A673 (cell line): ENCODE measurements at regions not wholly inside any gene's neighbourhood (a gene's known extent, or its start where the extent isn't known, plus 50 kb on each side); places are given as distances from the start of the nearest gene placed in this dataset.

Experiments
- BruUV-seq: library from RNA; stranded (reverse); fragments of 400-500 nt; replicated peaks from 2 replicates; lab custom pipeline; 2021; lab: Mats Ljungman, UMichigan
- CTCF ChIA-PET: fragments of 300-600 bp; sonication (Branson Sonifier 250); formaldehyde crosslinking; loops from one replicate; lab custom pipeline; 2022; ENCODE audit warnings: antibody characterized with exemption; lab: Charles Lee
- POLR2A ChIA-PET: fragments of 300-600 bp; sonication (Branson Sonifier 250); formaldehyde crosslinking; loops from one replicate; lab custom pipeline; 2022; ENCODE audit warnings: antibody characterized with exemption; ENCODE audit not compliant: low non-redundant PET; lab: Charles Lee
- DNase-seq: peaks from one replicate; pipeline ENCODE4 v3.0.0-alpha.2; 2015; ENCODE audit warnings: low spot score
- H3K27ac ChIP-seq: fragments of 200-600 bp; sonication (generic); 2 replicates; pipeline ENCODE4 v1.5.1; 2016; ENCODE audit warnings: mixed run types, low read depth, mild to moderate bottlenecking, mixed read lengths, antibody characterized with exemption, low read length; ENCODE audit not compliant: poor library complexity, severe bottlenecking
- H3K27me3 ChIP-seq: fragments of 200-600 bp; sonication (generic); replicated peaks from 2 replicates; pipeline ENCODE4 v1.6.1; 2017; ENCODE audit warnings: mixed run types, low read depth, mild to moderate bottlenecking, mixed read lengths, antibody characterized with exemption, low read length; ENCODE audit not compliant: insufficient read depth, poor library complexity
- H3K36me3 ChIP-seq: fragments of 200-600 bp; sonication (generic); 2 replicates; pipeline ENCODE4 v1.6.1; 2016; ENCODE audit warnings: mixed run types, mild to moderate bottlenecking, mixed read lengths, antibody characterized with exemption, low read length; ENCODE audit not compliant: insufficient read depth, poor library complexity, severe bottlenecking
- H3K4me1 ChIP-seq: fragments of 200-600 bp; sonication (generic); 2 replicates; pipeline ENCODE4 v1.6.1; 2017; ENCODE audit warnings: mixed run types, mild to moderate bottlenecking, mixed read lengths, antibody characterized with exemption, low read length; ENCODE audit not compliant: insufficient read depth, poor library complexity, severe bottlenecking
- H3K4me3 ChIP-seq: fragments of 200-600 bp; sonication (generic); 2 replicates; pipeline ENCODE4 v1.5.1; 2016; ENCODE audit warnings: low read depth, mixed run types, mild to moderate bottlenecking, mixed read lengths, low read length; ENCODE audit not compliant: poor library complexity, severe bottlenecking
- H3K9me3 ChIP-seq: fragments of 200-600 bp; sonication (generic); 2 replicates; pipeline ENCODE4 v1.6.1; 2016; ENCODE audit warnings: mixed run types, low read depth, mild to moderate bottlenecking, mixed read lengths, antibody characterized with exemption, low read length; ENCODE audit not compliant: poor library complexity, severe bottlenecking
- EZH2 ChIP-seq: fragments of 200-600 bp; sonication (generic); IDR thresholded peaks from 2 replicates; pipeline ENCODE4 v1.6.1; 2017; ENCODE audit warnings: borderline replicate concordance, low read depth, mild to moderate bottlenecking, mixed read lengths, antibody characterized with exemption, low read length; ENCODE audit not compliant: poor library complexity, severe bottlenecking
- intact Hi-C: fragments of 100-400 bp; cut with micrococcal nuclease; formaldehyde crosslinking; loops from one replicate; pipeline ENCODE4 v1.10.0; 2022; ENCODE audit not compliant: unreplicated experiment
- TF ChIP-seq, protein P1 (sequence below): fragments of 300-800, 200-600 bp; sonication (generic); conservative IDR thresholded peaks from 2 replicates; pipeline ENCODE4 v1.5.1; 2017; ENCODE audit warnings: low read depth, mild to moderate bottlenecking, antibody characterized with exemption, low read length, moderate library complexity, mixed read lengths

DNA sequence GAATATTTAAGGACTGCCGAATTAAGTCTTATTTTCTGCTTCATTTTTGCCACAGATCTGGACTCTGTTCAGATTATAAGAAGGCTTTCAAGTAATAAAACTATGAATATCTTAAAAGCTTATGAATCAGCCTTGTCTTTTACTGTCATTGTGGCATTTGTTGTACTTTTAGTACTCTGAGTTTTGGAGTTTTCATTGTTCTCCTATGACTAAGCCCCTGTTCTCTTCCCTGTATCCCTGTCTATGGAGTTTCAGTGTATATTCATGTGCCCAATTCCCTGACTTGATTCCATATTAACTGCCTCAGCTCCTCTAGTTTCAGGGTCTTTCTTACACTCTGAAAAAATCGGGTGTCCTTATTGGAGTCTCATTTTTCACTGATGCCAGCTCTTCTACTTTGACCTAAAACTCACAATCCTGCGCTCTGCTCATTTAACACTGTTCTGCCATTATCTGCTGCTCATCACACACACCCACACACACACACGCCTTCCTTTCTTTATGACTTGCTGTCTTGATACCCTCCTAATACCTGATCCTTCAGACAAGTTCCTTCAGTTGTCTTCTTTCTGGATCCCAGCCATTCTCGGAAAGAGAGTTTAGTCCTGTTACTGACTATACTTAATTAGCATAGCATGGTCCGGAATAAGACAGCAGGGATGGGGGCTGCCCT, 511.8 kb downstream of the CPS1 start:
- H3K4me3 ChIP-seq: no peak overlapping the region
- POLR2A ChIA-PET: no interaction called here
- no TSS peak for BruUV-seq
- H3K27ac ChIP-seq: no peak overlapping the region
- H3K9me3 ChIP-seq: no peaks in the 10 kb centered on the region
- DNase-seq: peak; percentile 10
- no peaks in the 10 kb centered on the region for H3K36me3 ChIP-seq
- intact Hi-C loops: no loop called here
- TF ChIP-seq, protein P1, sequence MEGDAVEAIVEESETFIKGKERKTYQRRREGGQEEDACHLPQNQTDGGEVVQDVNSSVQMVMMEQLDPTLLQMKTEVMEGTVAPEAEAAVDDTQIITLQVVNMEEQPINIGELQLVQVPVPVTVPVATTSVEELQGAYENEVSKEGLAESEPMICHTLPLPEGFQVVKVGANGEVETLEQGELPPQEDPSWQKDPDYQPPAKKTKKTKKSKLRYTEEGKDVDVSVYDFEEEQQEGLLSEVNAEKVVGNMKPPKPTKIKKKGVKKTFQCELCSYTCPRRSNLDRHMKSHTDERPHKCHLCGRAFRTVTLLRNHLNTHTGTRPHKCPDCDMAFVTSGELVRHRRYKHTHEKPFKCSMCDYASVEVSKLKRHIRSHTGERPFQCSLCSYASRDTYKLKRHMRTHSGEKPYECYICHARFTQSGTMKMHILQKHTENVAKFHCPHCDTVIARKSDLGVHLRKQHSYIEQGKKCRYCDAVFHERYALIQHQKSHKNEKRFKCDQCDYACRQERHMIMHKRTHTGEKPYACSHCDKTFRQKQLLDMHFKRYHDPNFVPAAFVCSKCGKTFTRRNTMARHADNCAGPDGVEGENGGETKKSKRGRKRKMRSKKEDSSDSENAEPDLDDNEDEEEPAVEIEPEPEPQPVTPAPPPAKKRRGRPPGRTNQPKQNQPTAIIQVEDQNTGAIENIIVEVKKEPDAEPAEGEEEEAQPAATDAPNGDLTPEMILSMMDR: no peak
- TF ChIP-seq EZH2: no peak
- H3K27me3 ChIP-seq: no peaks in the 10 kb centered on the region
- peaks cover 5% of the 10 kb centered on the region for H3K4me1 ChIP-seq
- CTCF ChIA-PET: no interaction called here

DNA sequence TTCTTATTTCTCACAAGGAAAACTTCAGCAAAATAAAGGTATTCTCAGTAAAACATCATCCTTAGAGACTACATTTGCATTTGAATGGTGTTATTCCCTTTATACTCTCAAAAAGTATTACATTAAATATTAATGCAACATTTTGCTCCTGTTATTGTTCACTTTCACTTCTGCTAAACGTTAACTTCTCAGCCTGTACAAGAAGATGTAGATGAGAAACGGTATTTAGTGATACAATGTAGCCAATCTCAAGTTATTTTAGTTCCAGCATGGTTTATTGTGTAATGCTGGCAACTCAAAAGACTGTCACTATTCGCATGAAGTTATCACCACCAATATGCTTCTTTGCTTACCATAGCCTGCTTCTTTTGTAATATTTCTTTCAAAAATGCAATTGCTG, 514.1 kb downstream of the CPS1 start:
- Histone ChIP-seq H3K4me3 (no peak overlapping the region), H3K9me3 (no peaks in the 10 kb centered on the region), H3K4me1 (peaks cover 5% of the 10 kb centered on the region), H3K27me3 (no peaks in the 10 kb centered on the region), H3K36me3 (no peaks in the 10 kb centered on the region), H3K27ac (no peak overlapping the region)
- intact Hi-C loops: no loop called here
- DNase-seq: no peak
- POLR2A ChIA-PET: no interaction called here
- BruUV-seq: no TSS peak
- CTCF ChIA-PET: no interaction called here
- no peak for TF ChIP-seq EZH2
- TF ChIP-seq, protein P1: no peak

DNA sequence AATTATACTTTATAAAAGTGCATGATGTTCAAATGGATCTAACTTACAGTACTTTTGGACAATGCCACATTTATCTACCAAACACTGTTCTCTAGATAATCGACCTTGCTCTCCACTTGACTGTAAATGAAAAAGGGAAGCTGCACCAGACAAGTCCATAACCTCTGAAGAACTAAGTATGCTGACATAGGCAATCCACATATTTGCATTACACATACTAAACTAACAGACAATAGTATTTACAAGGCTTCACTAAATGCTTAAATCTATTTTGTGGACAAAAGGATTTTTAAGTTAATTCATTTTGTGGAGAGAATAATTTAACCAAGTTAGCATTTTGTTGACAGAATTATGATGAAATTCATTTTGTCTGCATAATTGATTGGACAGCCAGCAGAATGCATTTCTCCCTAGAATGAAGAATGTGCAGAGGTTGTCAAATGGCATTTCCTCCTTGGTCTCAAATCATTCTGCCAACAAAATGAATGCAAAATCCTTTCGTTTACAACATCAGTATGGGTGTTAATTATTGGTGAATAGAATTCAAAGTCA, 520.9 kb downstream of the CPS1 start:
- intact Hi-C loops: no loop called here
- H3K27ac ChIP-seq: no peak overlapping the region
- H3K4me3 ChIP-seq: no peak overlapping the region
- BruUV-seq: no TSS peak
- DNase-seq: peak; percentile 62
- ChIA-PET CTCF (no interaction called here), POLR2A (no interaction called here)
- H3K36me3 ChIP-seq: no peaks in the 10 kb centered on the region
- peaks cover 15% of the 10 kb centered on the region for H3K4me1 ChIP-seq
- no peaks in the 10 kb centered on the region for H3K27me3 ChIP-seq
- TF ChIP-seq, protein P1: no peak
- TF ChIP-seq EZH2: no peak
- H3K9me3 ChIP-seq: no peaks in the 10 kb centered on the region
